Body of pancreas (tissue), 4 donors: ENCODE measurements at regions not wholly inside any gene's neighbourhood (a gene's known extent, or its start where the extent isn't known, plus 50 kb on each side); places are given as distances from the start of the nearest gene placed in this dataset.

Experiments
- POLR2A ChIP-seq, 3 donors: fragments of 450-650 bp; IDR thresholded peaks; one replicate each; pipeline ENCODE4 v1.6.1; 2016; ENCODE audit warnings: antibody characterized with exemption in 3 of 3, mild to moderate bottlenecking in 2 of 3
- TF ChIP-seq, protein P1 (sequence below), 7 experiments: fragments of 450-650 bp in 4 of 7; fragments of 200-600 bp in 3 of 7; sonication (generic) in 3 of 7; IDR thresholded peaks; one replicate each; pipeline ENCODE4 v1.5.1; 2016 to 2019; ENCODE audit warnings: antibody characterized with exemption in 7 of 7

DNA sequence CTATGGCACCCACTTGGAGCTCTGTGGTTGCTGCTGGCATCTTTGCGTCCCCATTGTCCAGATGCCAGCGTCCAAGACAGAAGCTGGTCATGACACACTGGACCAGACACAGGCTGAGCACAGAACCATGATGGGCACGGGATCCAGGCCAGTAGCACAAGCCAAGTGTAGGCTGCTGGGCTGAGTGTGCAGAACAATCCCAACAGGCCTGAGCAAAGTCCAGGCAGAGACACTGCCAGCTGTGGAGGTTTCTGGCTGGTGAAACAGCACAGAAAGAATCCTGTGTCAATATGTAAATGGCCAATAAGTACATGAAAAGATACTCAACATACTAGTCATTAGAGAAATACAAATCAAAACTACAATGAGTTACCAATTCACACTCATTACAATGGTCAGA is 705.4 kb downstream of the METTL4 start:
- no peak for TF ChIP-seq POLR2A (IDR thresholded peaks at IDR 0.05)
- TF ChIP-seq, protein P1, sequence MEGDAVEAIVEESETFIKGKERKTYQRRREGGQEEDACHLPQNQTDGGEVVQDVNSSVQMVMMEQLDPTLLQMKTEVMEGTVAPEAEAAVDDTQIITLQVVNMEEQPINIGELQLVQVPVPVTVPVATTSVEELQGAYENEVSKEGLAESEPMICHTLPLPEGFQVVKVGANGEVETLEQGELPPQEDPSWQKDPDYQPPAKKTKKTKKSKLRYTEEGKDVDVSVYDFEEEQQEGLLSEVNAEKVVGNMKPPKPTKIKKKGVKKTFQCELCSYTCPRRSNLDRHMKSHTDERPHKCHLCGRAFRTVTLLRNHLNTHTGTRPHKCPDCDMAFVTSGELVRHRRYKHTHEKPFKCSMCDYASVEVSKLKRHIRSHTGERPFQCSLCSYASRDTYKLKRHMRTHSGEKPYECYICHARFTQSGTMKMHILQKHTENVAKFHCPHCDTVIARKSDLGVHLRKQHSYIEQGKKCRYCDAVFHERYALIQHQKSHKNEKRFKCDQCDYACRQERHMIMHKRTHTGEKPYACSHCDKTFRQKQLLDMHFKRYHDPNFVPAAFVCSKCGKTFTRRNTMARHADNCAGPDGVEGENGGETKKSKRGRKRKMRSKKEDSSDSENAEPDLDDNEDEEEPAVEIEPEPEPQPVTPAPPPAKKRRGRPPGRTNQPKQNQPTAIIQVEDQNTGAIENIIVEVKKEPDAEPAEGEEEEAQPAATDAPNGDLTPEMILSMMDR (IDR thresholded peaks at IDR 0.05): no peak
